Stimulated activated naive B cell treated with anti-CD40 and anti-IgM and Interleukin-4, amounts not matched to agents 10 μg/mL and 1 μg/mL and 100 μg/mL, for 72 hours (primary cell): ENCODE measurements at regions not wholly inside any gene's neighbourhood (a gene's known extent, or its start where the extent isn't known, plus 50 kb on each side); places are given as distances from the start of the nearest gene placed in this dataset.

Experiments
- ATAC-seq, 2 donors: fragments of 150-1000 bp; cut with Tn5 transposase; replicated peaks; 2 replicates each; pipeline ENCODE4 v1.10.0; 2021; ENCODE audit warnings: moderate library complexity in 1 of 2
- DNase-seq: peaks from one replicate; pipeline ENCODE4 v3.0.0; 2021
- H3K27ac Mint-ChIP-seq: one replicate; pipeline ENCODE4 v1.8.0; 2022; ENCODE audit warnings: mild to moderate bottlenecking, mixed read lengths
- H3K27me3 Mint-ChIP-seq, 2 donors: one replicate each; pipeline ENCODE4 v1.8.0; 2022; ENCODE audit warnings: mixed read lengths in 2 of 2
- H3K36me3 Mint-ChIP-seq, 2 donors: one replicate each; pipeline ENCODE4 v1.8.0; 2022; ENCODE audit warnings: mixed read lengths in 2 of 2, mild to moderate bottlenecking in 1 of 2
- H3K4me1 Mint-ChIP-seq, 2 donors: one replicate each; pipeline ENCODE4 v1.8.0; 2022; ENCODE audit warnings: mixed read lengths in 2 of 2, mild to moderate bottlenecking in 1 of 2
- H3K4me3 Mint-ChIP-seq, 2 donors: one replicate each; pipeline ENCODE4 v1.8.0; 2022; ENCODE audit warnings: mild to moderate bottlenecking in 2 of 2, mixed read lengths in 2 of 2, moderate library complexity in 1 of 2
- H3K9me3 Mint-ChIP-seq, 2 donors: one replicate each; pipeline ENCODE4 v1.8.0; 2022; ENCODE audit warnings: mixed read lengths in 2 of 2, mild to moderate bottlenecking in 1 of 2

GRCh38 chr10:91162495-91163268 lies 57.8 kb upstream of the PCGF5 start:
- H3K36me3 Mint-ChIP-seq: peaks cover 14 to 16% of the 10 kb centered on the region in 2 donors
- peaks cover 29 to 47% of the 10 kb centered on the region in 2 donors for H3K4me1 Mint-ChIP-seq
- no peaks in the 10 kb centered on the region for H3K9me3 Mint-ChIP-seq
- H3K27ac Mint-ChIP-seq: peak overlapping the region; percentile 95
- H3K27me3 Mint-ChIP-seq: no peaks in the 10 kb centered on the region
- ATAC-seq: peak; percentile 62 to 69
- peak overlapping the region; percentile 95 to 99 for H3K4me3 Mint-ChIP-seq
- peak; percentile 63 for DNase-seq

- Mint-ChIP-seq H3K27me3 (no peaks in the 10 kb centered on the region), H3K9me3 (peaks cover 3 to 7% of the 10 kb centered on the region in 2 donors), H3K4me3 (peak overlapping the region; percentile 95 to 99), H3K27ac (peak overlapping the region; percentile 98), H3K36me3 (peaks cover 19 to 22% of the 10 kb centered on the region in 2 donors), H3K4me1 (peaks cover 33 to 49% of the 10 kb centered on the region in 2 donors)
- DNase-seq (peak; percentile 72), ATAC-seq (peak; percentile 61 to 63)
These were observed 57.1 kb upstream of the PCGF5 start for GRCh38 chr10:91163269-91163868.

- DNase-seq (peak; percentile 52), ATAC-seq (peak; percentile 62 to 68)
- peaks cover 32 to 50% of the 10 kb centered on the region in 2 donors for H3K4me1 Mint-ChIP-seq
- H3K9me3 Mint-ChIP-seq: peaks cover 3 to 7% of the 10 kb centered on the region in 2 donors
- H3K27me3 Mint-ChIP-seq: no peaks in the 10 kb centered on the region
- H3K27ac Mint-ChIP-seq: peak overlapping the region; percentile 98
- H3K4me3 Mint-ChIP-seq: peak overlapping the region; percentile 95 to 99
- peaks cover 22 to 26% of the 10 kb centered on the region in 2 donors for H3K36me3 Mint-ChIP-seq
These were observed 56.5 kb upstream of the PCGF5 start for GRCh38 chr10:91163869-91164474.

GRCh38 chr10:91164520-91165065 lies 55.9 kb upstream of the PCGF5 start:
- Mint-ChIP-seq H3K9me3 (peaks cover 3 to 7% of the 10 kb centered on the region in 2 donors), H3K27me3 (no peaks in the 10 kb centered on the region), H3K36me3 (peaks cover 22 to 27% of the 10 kb centered on the region in 2 donors), H3K27ac (peak overlapping the region; percentile 72), H3K4me1 (peaks cover 32 to 50% of the 10 kb centered on the region in 2 donors), H3K4me3 (peak overlapping the region; percentile 95 to 99)
- ATAC-seq (no peak), DNase-seq (no peak)

- DNase-seq (no peak), ATAC-seq (no peak)
- Mint-ChIP-seq H3K4me3 (no peak overlapping the region), H3K36me3 (peaks cover 31 to 47% of the 10 kb centered on the region in 2 donors), H3K27ac (no peak overlapping the region), H3K9me3 (peaks cover 7 to 20% of the 10 kb centered on the region in 2 donors), H3K27me3 (no peaks in the 10 kb centered on the region), H3K4me1 (peaks cover 38 to 54% of the 10 kb centered on the region in 2 donors)
These were observed 53.1 kb upstream of the PCGF5 start for GRCh38 chr10:91167406-91167805.

GRCh38 chr10:91170418-91170817 lies 50.0 kb upstream of the PCGF5 start:
- ATAC-seq: no peak
- peaks cover 32 to 47% of the 10 kb centered on the region in 2 donors for H3K4me1 Mint-ChIP-seq
- H3K9me3 Mint-ChIP-seq: peaks cover 7 to 20% of the 10 kb centered on the region in 2 donors
- no peak overlapping the region for H3K27ac Mint-ChIP-seq
- no peaks in the 10 kb centered on the region for H3K27me3 Mint-ChIP-seq
- peaks cover 28 to 48% of the 10 kb centered on the region in 2 donors for H3K36me3 Mint-ChIP-seq
- DNase-seq: no peak
- H3K4me3 Mint-ChIP-seq: no peak overlapping the region
